Caco-2 (cell line): ENCODE measurements at regions not wholly inside any gene's neighbourhood (a gene's known extent, or its start where the extent isn't known, plus 50 kb on each side); places are given as distances from the start of the nearest gene placed in this dataset.

Source experiments
- BruUV-seq: library from RNA; stranded (reverse); fragments of 400-500 nt; replicated peaks from 2 replicates; lab custom pipeline; 2021; lab: Mats Ljungman, UMichigan
- CTCF ChIA-PET: fragments of 300-600 bp; sonication (Branson Sonifier 250); formaldehyde crosslinking; loops from one replicate; lab custom pipeline; 2022; ENCODE audit warnings: antibody characterized with exemption; lab: Charles Lee
- POLR2A ChIA-PET: fragments of 300-600 bp; sonication (Branson Sonifier 250); formaldehyde crosslinking; loops from one replicate; lab custom pipeline; 2022; ENCODE audit warnings: antibody characterized with exemption; lab: Charles Lee
- DNase-seq, 2 experiments: peaks; one replicate each; pipeline versions ENCODE4 v3.0.0 to v3.0.0-alpha.2; 2020 to 2022
- H3K27me3 ChIP-seq: replicated peaks from 2 replicates; pipeline ENCODE4 v1.6.0; 2011; ENCODE audit warnings: low read length; ENCODE audit not compliant: control insufficient read depth, insufficient read depth
- H3K36me3 ChIP-seq: 2 replicates; pipeline ENCODE4 v1.5.1; 2011; ENCODE audit warnings: low read length; ENCODE audit not compliant: control insufficient read depth, insufficient read depth
- H3K4me1 ChIP-seq: fragments of 250-450 bp; sonication (Bioruptor Pico); 2 replicates; pipeline ENCODE4 v1.5.1; 2020; ENCODE audit warnings: mild to moderate bottlenecking
- H3K4me3 ChIP-seq: 2 replicates; pipeline ENCODE4 v1.5.1; 2011; ENCODE audit warnings: low read depth, mild to moderate bottlenecking, control low read depth, low read length
- H3K9me3 ChIP-seq: fragments of 250-450 bp; sonication (Bioruptor Pico); 2 replicates; pipeline ENCODE4 v1.5.1; 2020; ENCODE audit warnings: mild to moderate bottlenecking, moderate library complexity
- H3K27ac Mint-ChIP-seq: one replicate; pipeline ENCODE4 v1.8.0; 2022; ENCODE audit warnings: mixed read lengths; ENCODE audit not compliant: unreplicated experiment
- H3K27me3 Mint-ChIP-seq: one replicate; pipeline ENCODE4 v1.8.0; 2022; ENCODE audit warnings: mixed read lengths; ENCODE audit not compliant: insufficient read depth, unreplicated experiment
- H3K36me3 Mint-ChIP-seq: one replicate; pipeline ENCODE4 v1.8.0; 2022; ENCODE audit warnings: mild to moderate bottlenecking, mixed read lengths; ENCODE audit not compliant: insufficient read depth, unreplicated experiment
- H3K4me1 Mint-ChIP-seq: one replicate; pipeline ENCODE4 v1.8.0; 2022; ENCODE audit warnings: low read depth, mixed read lengths; ENCODE audit not compliant: unreplicated experiment
- H3K4me3 Mint-ChIP-seq: one replicate; pipeline ENCODE4 v1.8.0; 2022; ENCODE audit warnings: mild to moderate bottlenecking, moderate library complexity, mixed read lengths; ENCODE audit not compliant: unreplicated experiment
- H3K9me3 Mint-ChIP-seq: one replicate; pipeline ENCODE4 v1.8.0; 2022; ENCODE audit warnings: mixed read lengths; ENCODE audit not compliant: unreplicated experiment
- CTCF ChIP-seq, 2 experiments: fragments of 200-600 bp in 1 of 2; IDR thresholded peaks; 1 replicate in 1 of 2; 2 replicates in 1 of 2; pipeline versions ENCODE4 v1.5.1 to v1.8.0; 2011 to 2022; ENCODE audit warnings: antibody characterized with exemption in 1 of 2, control low read depth in 1 of 2, inconsistent platforms in 1 of 2, low read depth in 1 of 2, low read length in 1 of 2, mild to moderate bottlenecking in 1 of 2, moderate library complexity in 1 of 2; ENCODE audit not compliant: insufficient read depth in 1 of 2, severe bottlenecking in 1 of 2, unreplicated experiment in 1 of 2
- intact Hi-C: fragments of 100-400 bp; cut with micrococcal nuclease; formaldehyde crosslinking; loops from one replicate; pipeline ENCODE4 v1.10.0; 2022; ENCODE audit not compliant: unreplicated experiment

DNA sequence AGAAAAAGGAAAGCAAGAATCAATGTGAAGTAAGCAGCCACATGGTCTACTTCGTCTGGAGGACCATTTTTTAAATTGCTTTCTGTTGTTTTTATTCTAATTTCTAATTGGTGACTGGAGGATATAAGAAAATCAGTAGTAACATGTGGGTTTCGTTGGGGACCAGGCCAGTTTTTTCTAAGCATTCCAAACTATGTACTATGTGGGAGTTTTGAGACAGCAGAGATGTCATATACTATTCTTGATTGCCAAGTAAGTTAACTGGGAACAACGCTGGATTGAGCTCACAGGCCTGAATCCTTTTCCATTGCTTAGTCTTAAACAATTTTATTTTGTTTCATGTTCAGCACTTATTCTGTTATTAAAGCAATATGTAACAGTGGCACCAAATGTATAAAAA, 225.7 kb downstream of the TMEM167A start:
- Mint-ChIP-seq H3K4me1 (no peaks in the 10 kb centered on the region), H3K27me3 (no peaks in the 10 kb centered on the region), H3K4me3 (no peak overlapping the region), H3K9me3 (no peaks in the 10 kb centered on the region), H3K27ac (no peak overlapping the region), H3K36me3 (no peaks in the 10 kb centered on the region)
- no peak for TF ChIP-seq CTCF (IDR thresholded peaks at IDR 0.05; ENCODE audit: insufficient read depth in 1 of 2, low read depth in 1 of 2, low read length in 1 of 2, severe bottlenecking in 1 of 2, unreplicated experiment in 1 of 2)
- BruUV-seq: no TSS peak
- peaks cover 6% of the 10 kb centered on the region; the same call in 1 of the 2 replicates for H3K4me1 ChIP-seq
- no peak overlapping the region for H3K4me3 ChIP-seq
- no peaks in the 10 kb centered on the region for H3K36me3 ChIP-seq
- ChIA-PET POLR2A (no interaction called here), CTCF (no interaction called here)
- no peak for DNase-seq
- H3K9me3 ChIP-seq: no peaks in the 10 kb centered on the region
- no peaks in the 10 kb centered on the region for H3K27me3 ChIP-seq
- intact Hi-C loops: no loop called here

- Mint-ChIP-seq H3K27ac (no peak overlapping the region), H3K4me1 (no peaks in the 10 kb centered on the region), H3K9me3 (no peaks in the 10 kb centered on the region), H3K36me3 (no peaks in the 10 kb centered on the region), H3K4me3 (no peak overlapping the region), H3K27me3 (no peaks in the 10 kb centered on the region)
- H3K4me1 ChIP-seq: peaks cover 6% of the 10 kb centered on the region; the same call in 1 of the 2 replicates
- intact Hi-C loops: no loop called here
- BruUV-seq: no TSS peak
- ChIA-PET POLR2A (no interaction called here), CTCF (no interaction called here)
- no peak for DNase-seq
- H3K9me3 ChIP-seq: no peaks in the 10 kb centered on the region
- no peaks in the 10 kb centered on the region for H3K36me3 ChIP-seq
- H3K27me3 ChIP-seq: no peaks in the 10 kb centered on the region
- H3K4me3 ChIP-seq: no peak overlapping the region
- no peak for TF ChIP-seq CTCF (IDR thresholded peaks at IDR 0.05; ENCODE audit: insufficient read depth in 1 of 2, low read depth in 1 of 2, low read length in 1 of 2, severe bottlenecking in 1 of 2, unreplicated experiment in 1 of 2)
Observed at GRCh38 chr5:82850393-82850792, 226.8 kb downstream of the TMEM167A start.

GRCh38 chr5:82849885-82850284, 227.3 kb downstream of the TMEM167A start:
- ChIA-PET CTCF (no interaction called here), POLR2A (no interaction called here)
- Mint-ChIP-seq H3K9me3 (no peaks in the 10 kb centered on the region), H3K27me3 (no peaks in the 10 kb centered on the region), H3K4me3 (no peak overlapping the region), H3K27ac (no peak overlapping the region), H3K36me3 (no peaks in the 10 kb centered on the region), H3K4me1 (no peaks in the 10 kb centered on the region)
- H3K4me1 ChIP-seq: peaks cover 6% of the 10 kb centered on the region; the same call in 1 of the 2 replicates
- no peak overlapping the region for H3K4me3 ChIP-seq
- TF ChIP-seq CTCF (IDR thresholded peaks at IDR 0.05; ENCODE audit: insufficient read depth in 1 of 2, low read depth in 1 of 2, low read length in 1 of 2, severe bottlenecking in 1 of 2, unreplicated experiment in 1 of 2): no peak
- H3K36me3 ChIP-seq: no peaks in the 10 kb centered on the region
- no peaks in the 10 kb centered on the region for H3K27me3 ChIP-seq
- BruUV-seq: no TSS peak
- intact Hi-C loops: no loop called here
- no peaks in the 10 kb centered on the region for H3K9me3 ChIP-seq
- no peak for DNase-seq
